Right lobe of liver (tissue), 6 donors: ENCODE measurements at regions not wholly inside any gene's neighbourhood (a gene's known extent, or its start where the extent isn't known, plus 50 kb on each side); places are given as distances from the start of the nearest gene placed in this dataset.

Experiments used
- ATAC-seq, 4 donors: fragments of 200-7000 bp; cut with Tn5 transposase; one replicate each; pipeline ENCODE4 v1.9.1; 2020; ENCODE audit warnings: mild to moderate bottlenecking in 4 of 4, moderate library complexity in 4 of 4
- DNase-seq, 3 donors: peaks; one replicate each; pipeline ENCODE4 v3.0.0-alpha.2; 2020
- H3K27ac ChIP-seq, 3 donors: fragments of 200-600 bp; one replicate each; pipeline ENCODE4 v1.8.0; 2022
- H3K27me3 ChIP-seq, 2 donors: fragments of 200-600 bp; one replicate each; pipeline ENCODE4 v1.8.0; 2022
- H3K36me3 ChIP-seq, 4 donors: fragments of 200-600 bp; sonication (generic) in 1 of 4; one replicate each; pipeline versions ENCODE4 v1.5.1 to v1.8.0; 2017 to 2022; ENCODE audit warnings: control low read depth in 1 of 4
- H3K4me1 ChIP-seq, 4 donors: fragments of 200-600 bp; sonication (generic) in 1 of 4; one replicate each; pipeline versions ENCODE4 v1.5.1 to v1.8.0; 2017 to 2022; ENCODE audit warnings: control low read depth in 1 of 4
- H3K4me3 ChIP-seq, 3 donors: fragments of 200-600 bp; one replicate each; pipeline ENCODE4 v1.8.0; 2022
- H3K9me3 ChIP-seq, 4 donors: fragments of 200-600 bp; sonication (generic) in 1 of 4; one replicate each; pipeline versions ENCODE4 v1.5.1 to v1.8.0; 2017 to 2022; ENCODE audit warnings: control low read depth in 1 of 4
- CTCF ChIP-seq, 4 donors: fragments of 200-600 bp in 3 of 4; fragments of 450-650 bp in 1 of 4; IDR thresholded peaks; one replicate each; pipeline versions ENCODE4 v1.5.1 to v1.8.0; 2016 to 2022; ENCODE audit warnings: antibody characterized with exemption in 4 of 4, mild to moderate bottlenecking in 2 of 4
- POLR2A ChIP-seq: fragments of 450-650 bp; IDR thresholded peaks from one replicate; pipeline ENCODE4 v1.6.1; 2017; ENCODE audit warnings: antibody characterized with exemption, mild to moderate bottlenecking
- WGBS: methylation state at CpG from one replicate; pipeline ENCODE4 v1.1.6; 2018; ENCODE audit warnings: low coverage, low lambda C conversion rate; ENCODE audit not compliant: insufficient coverage; ENCODE audit errors: missing lambda C conversion rate; 5-methylcytosine and 5-hydroxymethylcytosine counted together
- intact Hi-C, 2 donors: fragments of 100-400 bp; cut with DNase I; formaldehyde crosslinking; loops; one replicate each; pipeline versions ENCODE4 v1.11.2 to v1.14.1; 2022
- donor health status: DM: no; HTN: yes; CAD: no.
- donor health status: DM: no; HTN: no; CAD: no.
- donor health status: DM: no; HTN: no; CAD: no.
- donor health status: DM: no; HTN: yes; CAD: no.
- donor health status: DM: no; HTN: yes; CAD: no.

GRCh38 chrX:21158678-21159077 is 215.5 kb upstream of the CNKSR2 start:
- no peaks in the 10 kb centered on the region for H3K9me3 ChIP-seq
- no peaks in the 10 kb centered on the region for H3K36me3 ChIP-seq
- TF ChIP-seq CTCF (IDR thresholded peaks at IDR 0.05): no peak
- TF ChIP-seq POLR2A: no peak
- ATAC-seq: no peak
- no peak overlapping the region for H3K27ac ChIP-seq
- no peak for DNase-seq
- no peak overlapping the region for H3K4me3 ChIP-seq
- intact Hi-C loops: no loop called here
- WGBS: 16% methylated on average over 4 of the region's 4 CpGs
- H3K27me3 ChIP-seq: peaks cover 0 to 4% of the 10 kb centered on the region in 2 donors
- no peaks in the 10 kb centered on the region for H3K4me1 ChIP-seq

DNA sequence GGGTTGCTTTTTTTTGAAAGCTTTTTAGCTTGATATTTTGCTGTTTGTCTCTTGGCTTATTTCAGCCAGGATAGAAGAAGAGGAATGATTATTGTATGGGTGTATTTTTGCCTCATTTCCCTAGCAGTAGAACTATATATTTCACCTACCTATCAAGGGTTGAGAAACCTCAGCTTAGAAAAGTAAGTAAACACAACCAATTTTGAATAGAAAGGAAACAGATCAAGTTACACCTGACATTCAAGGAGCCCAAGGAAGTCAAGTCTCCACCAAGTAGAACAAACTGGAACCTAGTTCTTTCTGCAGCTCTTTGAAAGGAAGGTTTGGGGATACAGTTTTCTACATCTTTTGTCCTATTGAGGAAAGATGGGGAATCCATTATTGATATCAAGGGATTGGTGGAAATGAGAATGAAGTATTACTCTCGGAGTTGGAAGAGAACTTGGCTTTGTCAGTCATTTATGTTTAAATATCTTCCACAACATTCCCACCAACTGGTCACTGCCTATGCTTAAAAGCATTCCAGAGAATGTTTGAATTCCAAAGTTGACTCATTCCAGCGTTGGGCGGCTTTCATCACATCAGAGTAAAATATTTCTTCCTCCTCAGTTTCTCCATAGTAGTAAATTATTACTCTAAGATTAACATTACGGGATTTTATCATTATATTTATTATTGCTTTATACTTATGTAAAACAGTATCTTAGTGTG is 207.8 kb upstream of the CNKSR2 start:
- no peak overlapping the region for H3K27ac ChIP-seq
- DNase-seq (no peak), ATAC-seq (no peak)
- 26% methylated on average over 4 of the region's 4 CpGs for WGBS
- H3K36me3 ChIP-seq: no peaks in the 10 kb centered on the region
- intact Hi-C loops: no loop called here
- H3K9me3 ChIP-seq: no peaks in the 10 kb centered on the region
- H3K27me3 ChIP-seq: no peaks in the 10 kb centered on the region
- TF ChIP-seq POLR2A (no peak), CTCF (IDR thresholded peaks at IDR 0.05) (no peak)
- H3K4me1 ChIP-seq: no peaks in the 10 kb centered on the region
- H3K4me3 ChIP-seq: no peak overlapping the region

- TF ChIP-seq POLR2A (no peak), CTCF (IDR thresholded peaks at IDR 0.05) (no peak)
- Histone ChIP-seq H3K4me3 (no peak overlapping the region), H3K9me3 (no peaks in the 10 kb centered on the region), H3K27me3 (no peaks in the 10 kb centered on the region), H3K27ac (no peak overlapping the region), H3K4me1 (no peaks in the 10 kb centered on the region), H3K36me3 (no peaks in the 10 kb centered on the region)
- ATAC-seq (no peak), DNase-seq (no peak)
- intact Hi-C loops: no loop called here
- 17% methylated on average over 2 of the region's 2 CpGs for WGBS
Measured at GRCh38 chrX:21167011-21167410, 207.2 kb upstream of the CNKSR2 start.

DNA sequence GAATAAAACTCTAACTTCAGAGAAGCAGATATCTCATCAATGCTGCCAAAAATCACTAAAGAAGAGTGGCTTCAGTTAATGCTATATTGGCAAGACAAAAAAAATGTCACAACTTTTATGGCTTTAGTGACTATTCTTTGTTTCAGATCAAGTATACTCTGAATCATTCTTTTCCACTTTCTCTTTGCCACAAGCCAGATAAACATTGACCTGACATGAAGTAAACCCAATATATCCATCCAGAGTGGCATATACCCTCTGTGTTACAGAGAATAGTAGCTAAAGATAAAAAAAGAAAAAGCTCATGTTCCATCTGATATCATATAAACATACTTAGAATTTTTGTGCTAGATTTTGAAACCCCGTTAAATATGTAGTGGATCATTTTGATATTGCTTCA is 206.7 kb upstream of the CNKSR2 start:
- Histone ChIP-seq H3K27ac (no peak overlapping the region), H3K9me3 (no peaks in the 10 kb centered on the region), H3K4me3 (no peak overlapping the region), H3K27me3 (no peaks in the 10 kb centered on the region), H3K4me1 (no peaks in the 10 kb centered on the region), H3K36me3 (no peaks in the 10 kb centered on the region)
- DNase-seq (no peak), ATAC-seq (no peak)
- WGBS: 45% methylated on average over 1 of the region's 1 CpG
- TF ChIP-seq POLR2A (no peak), CTCF (IDR thresholded peaks at IDR 0.05) (no peak)
- intact Hi-C loops: no loop called here
